GM20431 (cell line): ENCODE measurements at regions not wholly inside any gene's neighbourhood (a gene's known extent, or its start where the extent isn't known, plus 50 kb on each side); places are given as distances from the start of the nearest gene placed in this dataset.

Experiments
- in situ Hi-C: fragments of 300-500 bp; cut with MseI, MboI; formaldehyde crosslinking; loops from one replicate; pipeline ENCODE4 v1.15.0; 2020; ENCODE audit warnings: low sequenced_read_pairs; ENCODE audit not compliant: unreplicated experiment

GRCh38 chr10:90975096-90975495, 54.2 kb upstream of the ANKRD1 start:
- in situ Hi-C loops: no loop called here

- in situ Hi-C loops: no loop called here
Observed at GRCh38 chr10:90977162-90977854, 56.4 kb upstream of the ANKRD1 start.

GRCh38 chr10:90977855-90978486, 57.1 kb upstream of the ANKRD1 start:
- in situ Hi-C loops: no loop called here

GRCh38 chr10:90982406-90983008, 61.6 kb upstream of the ANKRD1 start:
- in situ Hi-C loops: no loop called here

GRCh38 chr10:90983914-90984549, 63.1 kb upstream of the ANKRD1 start:
- in situ Hi-C loops: no loop called here

GRCh38 chr10:90984898-90985297, 64.0 kb upstream of the ANKRD1 start:
- in situ Hi-C loops: no loop called here

- in situ Hi-C loops: no loop called here
Observed at GRCh38 chr10:90985321-90985933, 64.5 kb upstream of the ANKRD1 start.

GRCh38 chr10:90986136-90986760, 65.4 kb upstream of the ANKRD1 start:
- in situ Hi-C loops: no loop called here

GRCh38 chr10:90986870-90987269, 66.0 kb upstream of the ANKRD1 start:
- in situ Hi-C loops: no loop called here

GRCh38 chr10:90987383-90987782, 66.5 kb upstream of the ANKRD1 start:
- in situ Hi-C loops: no loop called here

- in situ Hi-C loops: no loop called here
Observed at GRCh38 chr10:90988024-90988423, 67.1 kb upstream of the ANKRD1 start.

GRCh38 chr10:90988802-90989201, 67.9 kb upstream of the ANKRD1 start:
- in situ Hi-C loops: no loop called here

- in situ Hi-C loops: no loop called here
Observed at GRCh38 chr10:90989378-90989777, 68.5 kb upstream of the ANKRD1 start.

- in situ Hi-C loops: no loop called here
Observed at GRCh38 chr10:90992462-90992861, 71.6 kb upstream of the ANKRD1 start.

GRCh38 chr10:90993340-90993739, 72.5 kb upstream of the ANKRD1 start:
- in situ Hi-C loops: no loop called here

- in situ Hi-C loops: no loop called here
Observed at GRCh38 chr10:90997670-90998069, 76.8 kb upstream of the ANKRD1 start.

GRCh38 chr10:90998733-90999511, 78.0 kb upstream of the ANKRD1 start:
- in situ Hi-C loops: no loop called here

- in situ Hi-C loops: loop anchor here (25.0 kb wide), 1 partner anchor 238 kb away; no protein-coding TSS in a partner anchor
Observed at GRCh38 chr10:90999512-91000172, 78.8 kb upstream of the ANKRD1 start.

GRCh38 chr10:91000470-91000869, 79.6 kb upstream of the ANKRD1 start:
- in situ Hi-C loops: loop anchor here (25.0 kb wide), 1 partner anchor 237 kb away; no protein-coding TSS in a partner anchor
